Neural cell (in vitro differentiated cells): ENCODE measurements at regions not wholly inside any gene's neighbourhood (a gene's known extent, or its start where the extent isn't known, plus 50 kb on each side); places are given as distances from the start of the nearest gene placed in this dataset.

Experiments
- H2AFZ ChIP-seq: fragments of 200-600, 300-800 bp; sonication (generic), shearing (Covaris generic); 2 replicates; pipeline ENCODE4 v1.6.0; 2014; ENCODE audit warnings: low read depth, mild to moderate bottlenecking, antibody characterized with exemption, low read length, moderate library complexity
- H3F3A ChIP-seq: fragments of 200-600 bp; shearing (Covaris generic); 2 replicates; pipeline ENCODE4 v1.6.1; 2016; ENCODE audit warnings: mild to moderate bottlenecking, moderate library complexity, mixed read lengths, antibody characterized with exemption, low read length; ENCODE audit not compliant: insufficient read depth, poor library complexity, severe bottlenecking
- H3K27ac ChIP-seq: fragments of 200-600, 300-800 bp; sonication (generic), shearing (Covaris generic); 2 replicates; pipeline ENCODE4 v1.5.1; 2014; ENCODE audit warnings: mild to moderate bottlenecking, low read length, moderate library complexity
- H3K27me3 ChIP-seq: fragments of 300-800, 200-600 bp; sonication (generic), shearing (Covaris generic); 2 replicates; pipeline ENCODE4 v1.6.0; 2014; ENCODE audit warnings: mild to moderate bottlenecking, low read depth, low read length, moderate library complexity; ENCODE audit not compliant: insufficient read depth
- H3K36me3 ChIP-seq: fragments of 300-800, 200-600 bp; sonication (generic), shearing (Covaris generic); 2 replicates; pipeline ENCODE4 v1.5.1; 2014; ENCODE audit warnings: mild to moderate bottlenecking, antibody characterized with exemption, low read length, moderate library complexity; ENCODE audit not compliant: insufficient read depth
- H3K4me2 ChIP-seq: fragments of 300-800, 200-600 bp; sonication (generic), shearing (Covaris generic); 2 replicates; pipeline ENCODE4 v1.6.0; 2014; ENCODE audit warnings: mild to moderate bottlenecking, low read length
- H3K4me3 ChIP-seq: fragments of 300-800, 200-600 bp; sonication (generic), shearing (Covaris generic); 2 replicates; pipeline ENCODE4 v1.5.1; 2014; ENCODE audit warnings: mild to moderate bottlenecking, low read length, moderate library complexity
- H3K79me2 ChIP-seq: fragments of 200-600 bp; shearing (Covaris generic); replicated peaks from 2 replicates; pipeline ENCODE4 v1.6.0; 2014; ENCODE audit warnings: mild to moderate bottlenecking, low read length, moderate library complexity; ENCODE audit not compliant: insufficient read depth
- H3K9ac ChIP-seq: fragments of 300-800, 200-600 bp; sonication (generic), shearing (Covaris generic); 2 replicates; pipeline ENCODE4 v1.6.1; 2016; ENCODE audit warnings: mild to moderate bottlenecking, low read length, mixed read lengths
- H3K9me2 ChIP-seq: fragments of 200-600 bp; shearing (Covaris generic); 2 replicates; pipeline ENCODE4 v1.6.1; 2016; ENCODE audit warnings: mild to moderate bottlenecking, low read length, mixed read lengths; ENCODE audit not compliant: insufficient read depth
- H3K9me3 ChIP-seq: fragments of 200-600, 300-800 bp; sonication (generic), shearing (Covaris generic); 2 replicates; pipeline ENCODE4 v1.6.1; 2016; ENCODE audit warnings: mild to moderate bottlenecking, mixed run types, low read length, moderate library complexity, mixed read lengths
- H4K20me1 ChIP-seq: fragments of 200-600 bp; shearing (Covaris generic); 2 replicates; pipeline ENCODE4 v1.6.1; 2016; ENCODE audit warnings: mild to moderate bottlenecking, mixed run types; ENCODE audit not compliant: insufficient read depth
- EP300 ChIP-seq: fragments of 450-650 bp; conservative IDR thresholded peaks from 2 replicates; pipeline ENCODE4 v1.6.1; 2014; ENCODE audit warnings: antibody characterized with exemption, mild to moderate bottlenecking, moderate library complexity; ENCODE audit not compliant: poor library complexity, severe bottlenecking
- EZH2 ChIP-seq: fragments of 200-600, 300-800 bp; shearing (Covaris generic), sonication (generic); IDR thresholded peaks from 2 replicates; pipeline ENCODE4 v1.6.1; 2014; ENCODE audit warnings: antibody characterized with exemption, low read length, borderline replicate concordance, mild to moderate bottlenecking; ENCODE audit not compliant: insufficient read depth, poor library complexity, severe bottlenecking
- MXI1 ChIP-seq: fragments of 450-650 bp; conservative IDR thresholded peaks from 2 replicates; pipeline ENCODE4 v1.6.1; 2014; ENCODE audit warnings: antibody characterized with exemption, mild to moderate bottlenecking; ENCODE audit not compliant: poor library complexity, severe bottlenecking
- POLR2AphosphoS5 ChIP-seq: IDR thresholded peaks from 2 replicates; pipeline ENCODE4 v1.6.1; 2012
- RAD21 ChIP-seq: fragments of 450-650 bp; conservative IDR thresholded peaks from 2 replicates; pipeline ENCODE4 v1.6.1; 2014; ENCODE audit warnings: antibody characterized with exemption, mild to moderate bottlenecking, moderate library complexity
- SMC3 ChIP-seq: fragments of 450-650 bp; conservative IDR thresholded peaks from 2 replicates; pipeline ENCODE4 v1.6.1; 2014; ENCODE audit warnings: antibody characterized with exemption, mild to moderate bottlenecking, moderate library complexity; ENCODE audit not compliant: poor library complexity
- TAF1 ChIP-seq: IDR thresholded peaks from 2 replicates; pipeline ENCODE4 v1.6.1; 2012; ENCODE audit warnings: low read depth
- TF ChIP-seq, protein P1 (sequence below): IDR thresholded peaks from 2 replicates; pipeline ENCODE4 v1.6.1; 2012; ENCODE audit warnings: borderline replicate concordance
- TF ChIP-seq, protein P2 (sequence below): fragments of 450-650 bp; IDR thresholded peaks from 2 replicates; pipeline ENCODE4 v1.5.1; 2014; ENCODE audit warnings: antibody characterized with exemption, mild to moderate bottlenecking, moderate library complexity; ENCODE audit not compliant: poor library complexity, severe bottlenecking

DNA sequence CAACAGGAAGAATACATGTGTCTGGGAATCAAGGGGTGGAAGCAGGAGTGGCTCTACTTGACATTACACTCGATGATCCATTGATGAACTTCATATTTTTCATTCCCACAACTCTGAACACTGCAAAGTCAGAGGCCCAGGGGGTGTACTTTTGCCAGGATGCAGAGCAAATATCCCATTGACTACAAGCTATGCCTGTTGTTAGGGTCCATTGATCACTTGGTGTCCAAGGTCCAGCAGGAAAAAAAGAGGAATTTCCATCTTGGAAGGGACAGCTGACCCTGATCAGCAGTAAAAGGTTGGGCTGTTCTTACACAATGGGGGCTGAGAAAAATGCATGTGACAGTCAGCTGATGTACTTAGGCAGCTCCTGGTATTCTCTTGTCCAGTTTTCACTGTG lies 118.5 kb upstream of the MAP1B start:
- Histone ChIP-seq H3K9me2 (no peaks in the 10 kb centered on the region), H2AFZ (no peak overlapping the region), H4K20me1 (no peaks in the 10 kb centered on the region), H3K4me3 (no peak overlapping the region), H3K27me3 (no peaks in the 10 kb centered on the region), H3K36me3 (no peaks in the 10 kb centered on the region), H3K9ac (no peak overlapping the region), H3K9me3 (no peaks in the 10 kb centered on the region), H3K79me2 (no peaks in the 10 kb centered on the region), H3K4me2 (no peak overlapping the region), H3F3A (no peaks in the 10 kb centered on the region), H3K27ac (no peak overlapping the region)
- TF ChIP-seq EZH2, result no peak
- TF ChIP-seq EP300, result no peak
- no peak for TF ChIP-seq TAF1
- no peak for TF ChIP-seq SMC3
- TF ChIP-seq, protein P1, sequence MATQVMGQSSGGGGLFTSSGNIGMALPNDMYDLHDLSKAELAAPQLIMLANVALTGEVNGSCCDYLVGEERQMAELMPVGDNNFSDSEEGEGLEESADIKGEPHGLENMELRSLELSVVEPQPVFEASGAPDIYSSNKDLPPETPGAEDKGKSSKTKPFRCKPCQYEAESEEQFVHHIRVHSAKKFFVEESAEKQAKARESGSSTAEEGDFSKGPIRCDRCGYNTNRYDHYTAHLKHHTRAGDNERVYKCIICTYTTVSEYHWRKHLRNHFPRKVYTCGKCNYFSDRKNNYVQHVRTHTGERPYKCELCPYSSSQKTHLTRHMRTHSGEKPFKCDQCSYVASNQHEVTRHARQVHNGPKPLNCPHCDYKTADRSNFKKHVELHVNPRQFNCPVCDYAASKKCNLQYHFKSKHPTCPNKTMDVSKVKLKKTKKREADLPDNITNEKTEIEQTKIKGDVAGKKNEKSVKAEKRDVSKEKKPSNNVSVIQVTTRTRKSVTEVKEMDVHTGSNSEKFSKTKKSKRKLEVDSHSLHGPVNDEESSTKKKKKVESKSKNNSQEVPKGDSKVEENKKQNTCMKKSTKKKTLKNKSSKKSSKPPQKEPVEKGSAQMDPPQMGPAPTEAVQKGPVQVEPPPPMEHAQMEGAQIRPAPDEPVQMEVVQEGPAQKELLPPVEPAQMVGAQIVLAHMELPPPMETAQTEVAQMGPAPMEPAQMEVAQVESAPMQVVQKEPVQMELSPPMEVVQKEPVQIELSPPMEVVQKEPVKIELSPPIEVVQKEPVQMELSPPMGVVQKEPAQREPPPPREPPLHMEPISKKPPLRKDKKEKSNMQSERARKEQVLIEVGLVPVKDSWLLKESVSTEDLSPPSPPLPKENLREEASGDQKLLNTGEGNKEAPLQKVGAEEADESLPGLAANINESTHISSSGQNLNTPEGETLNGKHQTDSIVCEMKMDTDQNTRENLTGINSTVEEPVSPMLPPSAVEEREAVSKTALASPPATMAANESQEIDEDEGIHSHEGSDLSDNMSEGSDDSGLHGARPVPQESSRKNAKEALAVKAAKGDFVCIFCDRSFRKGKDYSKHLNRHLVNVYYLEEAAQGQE, result no peak
- TF ChIP-seq POLR2AphosphoS5, result no peak
- no peak for TF ChIP-seq MXI1
- TF ChIP-seq, protein P2, sequence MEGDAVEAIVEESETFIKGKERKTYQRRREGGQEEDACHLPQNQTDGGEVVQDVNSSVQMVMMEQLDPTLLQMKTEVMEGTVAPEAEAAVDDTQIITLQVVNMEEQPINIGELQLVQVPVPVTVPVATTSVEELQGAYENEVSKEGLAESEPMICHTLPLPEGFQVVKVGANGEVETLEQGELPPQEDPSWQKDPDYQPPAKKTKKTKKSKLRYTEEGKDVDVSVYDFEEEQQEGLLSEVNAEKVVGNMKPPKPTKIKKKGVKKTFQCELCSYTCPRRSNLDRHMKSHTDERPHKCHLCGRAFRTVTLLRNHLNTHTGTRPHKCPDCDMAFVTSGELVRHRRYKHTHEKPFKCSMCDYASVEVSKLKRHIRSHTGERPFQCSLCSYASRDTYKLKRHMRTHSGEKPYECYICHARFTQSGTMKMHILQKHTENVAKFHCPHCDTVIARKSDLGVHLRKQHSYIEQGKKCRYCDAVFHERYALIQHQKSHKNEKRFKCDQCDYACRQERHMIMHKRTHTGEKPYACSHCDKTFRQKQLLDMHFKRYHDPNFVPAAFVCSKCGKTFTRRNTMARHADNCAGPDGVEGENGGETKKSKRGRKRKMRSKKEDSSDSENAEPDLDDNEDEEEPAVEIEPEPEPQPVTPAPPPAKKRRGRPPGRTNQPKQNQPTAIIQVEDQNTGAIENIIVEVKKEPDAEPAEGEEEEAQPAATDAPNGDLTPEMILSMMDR, result no peak
- TF ChIP-seq RAD21, result no peak

DNA sequence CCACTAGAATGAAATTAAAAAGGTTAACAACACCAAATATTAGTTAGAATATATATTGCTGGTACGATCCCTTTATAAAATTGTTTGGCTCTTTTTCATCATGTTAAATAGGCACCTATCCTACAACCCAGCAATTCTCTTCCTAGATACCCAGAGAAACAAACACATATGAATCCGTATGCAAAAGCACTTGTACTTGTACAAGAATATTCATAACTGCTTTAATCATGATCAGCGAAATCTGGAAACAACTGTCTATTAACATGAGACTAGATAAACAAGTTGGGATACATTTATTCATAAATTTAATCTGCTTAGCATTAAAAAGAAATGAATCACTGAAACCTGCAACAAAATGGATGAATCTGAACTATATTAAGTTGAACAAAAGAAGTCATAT lies 113.7 kb upstream of the MAP1B start:
- H3K9me2 ChIP-seq, result no peaks in the 10 kb centered on the region
- no peak overlapping the region for H3K4me3 ChIP-seq
- no peak overlapping the region for H3K27ac ChIP-seq
- no peaks in the 10 kb centered on the region for H3F3A ChIP-seq
- no peak overlapping the region for H3K4me2 ChIP-seq
- no peaks in the 10 kb centered on the region for H3K27me3 ChIP-seq
- no peak overlapping the region for H2AFZ ChIP-seq
- no peaks in the 10 kb centered on the region for H4K20me1 ChIP-seq
- H3K36me3 ChIP-seq, result no peaks in the 10 kb centered on the region
- no peak overlapping the region for H3K9ac ChIP-seq
- H3K9me3 ChIP-seq, result no peaks in the 10 kb centered on the region
- H3K79me2 ChIP-seq, result no peaks in the 10 kb centered on the region
- TF ChIP-seq SMC3 (no peak), MXI1 (no peak), RAD21 (no peak), POLR2AphosphoS5 (no peak), TAF1 (no peak), EP300 (no peak), EZH2 (no peak)
- TF ChIP-seq, protein P2, result no peak
- TF ChIP-seq, protein P1, result no peak
